IPS-15b (cell line): ENCODE measurements at regions not wholly inside any gene's neighbourhood (a gene's known extent, or its start where the extent isn't known, plus 50 kb on each side); places are given as distances from the start of the nearest gene placed in this dataset.

Source experiments
- H3K27me3 ChIP-seq: one replicate; pipeline ENCODE4 v1.6.1; 2013; ENCODE audit warnings: low read length; ENCODE audit not compliant: control insufficient read depth, insufficient read depth
- H3K36me3 ChIP-seq: one replicate; pipeline ENCODE4 v1.6.1; 2013; ENCODE audit warnings: low read length; ENCODE audit not compliant: control insufficient read depth, insufficient read depth
- H3K4me1 ChIP-seq: one replicate; pipeline ENCODE4 v1.6.1; 2013; ENCODE audit warnings: mild to moderate bottlenecking, low read length; ENCODE audit not compliant: control insufficient read depth, insufficient read depth
- H3K4me3 ChIP-seq: one replicate; pipeline ENCODE4 v1.5.1; 2013; ENCODE audit warnings: low read depth, low read length
- H3K9ac ChIP-seq: one replicate; pipeline ENCODE4 v1.6.1; 2013; ENCODE audit warnings: low read depth, mild to moderate bottlenecking, low read length
- H3K9me3 ChIP-seq: one replicate; pipeline ENCODE4 v1.6.1; 2013; ENCODE audit warnings: mild to moderate bottlenecking, low read length; ENCODE audit not compliant: control insufficient read depth, insufficient read depth

DNA sequence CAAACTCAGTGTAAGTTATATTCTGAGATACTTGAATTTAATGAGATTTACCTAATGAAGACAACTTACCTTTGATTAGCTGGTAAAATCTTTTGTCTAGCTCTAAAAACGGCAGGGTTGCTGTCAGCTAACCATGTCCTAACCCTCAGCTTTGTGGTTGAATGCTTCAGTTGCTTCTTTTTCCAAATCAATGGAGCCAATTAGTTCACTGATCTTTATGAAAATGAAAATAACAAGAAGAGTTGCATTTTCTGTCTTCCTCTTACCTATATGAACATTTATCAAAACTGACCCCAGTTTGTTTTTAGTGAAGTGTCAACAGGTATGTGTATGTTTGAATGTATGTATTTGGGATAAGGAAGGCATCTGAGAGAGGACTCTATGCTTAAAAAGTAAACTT lies 253.1 kb upstream of the MTPN start:
- H3K36me3 ChIP-seq: no peaks in the 10 kb centered on the region
- no peaks in the 10 kb centered on the region for H3K4me1 ChIP-seq
- peaks cover 2% of the 10 kb centered on the region for H3K9me3 ChIP-seq
- H3K4me3 ChIP-seq: no peak overlapping the region
- no peak overlapping the region for H3K9ac ChIP-seq
- no peaks in the 10 kb centered on the region for H3K27me3 ChIP-seq

DNA sequence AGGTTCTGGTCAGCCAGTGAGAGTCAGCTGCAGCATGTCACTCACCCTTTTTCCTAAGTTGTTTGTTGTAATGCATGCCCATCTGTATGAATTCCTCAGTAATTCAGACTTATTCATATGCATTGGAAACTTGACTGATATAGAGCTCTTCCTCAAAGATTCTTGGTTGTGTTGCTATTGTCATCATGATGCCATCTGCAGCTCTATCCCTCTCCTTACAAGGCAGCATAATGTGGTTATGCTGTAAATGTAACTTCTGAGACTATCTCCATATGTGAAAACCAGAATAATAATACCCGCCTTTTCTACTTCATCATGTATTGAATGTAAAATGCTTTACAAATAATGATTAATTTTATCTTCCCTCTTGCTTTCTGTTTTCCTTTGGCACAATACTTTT lies 252.6 kb upstream of the MTPN start:
- Histone ChIP-seq H3K27me3 (no peaks in the 10 kb centered on the region), H3K9me3 (peaks cover 2% of the 10 kb centered on the region), H3K36me3 (no peaks in the 10 kb centered on the region), H3K4me1 (no peaks in the 10 kb centered on the region), H3K9ac (no peak overlapping the region), H3K4me3 (no peak overlapping the region)

DNA sequence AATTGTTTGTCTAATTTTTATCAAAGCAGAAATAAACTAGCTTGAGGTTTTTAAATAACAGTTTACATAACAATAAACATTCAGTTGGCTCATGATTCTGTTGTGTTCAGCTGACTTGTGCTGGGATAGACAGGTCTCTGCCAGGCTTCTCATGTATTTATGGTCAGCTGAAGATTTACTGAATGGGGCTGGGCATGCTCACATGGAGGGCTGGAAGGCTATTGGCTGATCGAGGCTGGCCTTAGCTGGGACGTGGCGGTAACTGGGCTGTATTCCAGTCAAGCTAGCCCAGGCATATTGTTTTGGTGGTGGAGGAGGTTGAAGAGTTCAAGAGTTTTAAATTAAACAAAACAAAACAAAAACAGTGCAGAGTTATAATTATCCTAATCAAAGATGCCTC lies 251.0 kb upstream of the MTPN start:
- H3K4me3 ChIP-seq: no peak overlapping the region
- H3K4me1 ChIP-seq: no peaks in the 10 kb centered on the region
- H3K9me3 ChIP-seq: peaks cover 2% of the 10 kb centered on the region
- no peaks in the 10 kb centered on the region for H3K36me3 ChIP-seq
- H3K9ac ChIP-seq: no peak overlapping the region
- H3K27me3 ChIP-seq: no peaks in the 10 kb centered on the region

DNA sequence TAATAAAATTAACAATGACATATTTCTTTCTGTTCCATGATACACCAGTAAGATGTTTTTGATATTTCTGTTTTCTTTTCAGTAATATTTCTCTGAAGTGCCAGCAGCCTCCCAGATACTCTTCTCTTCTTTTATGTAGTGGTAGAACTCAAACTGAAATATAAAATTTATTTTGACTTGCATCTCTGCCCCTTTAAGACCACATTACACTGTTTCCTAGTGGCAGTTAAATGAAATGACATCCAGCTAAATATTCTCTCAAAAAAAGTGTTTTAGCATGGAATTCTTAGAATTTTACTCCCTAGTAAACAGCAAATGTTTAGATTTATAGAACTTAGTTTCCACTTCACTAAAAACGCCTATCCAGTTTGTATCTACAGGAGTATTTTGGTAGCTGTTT lies 237.2 kb upstream of the MTPN start:
- Histone ChIP-seq H3K9me3 (no peaks in the 10 kb centered on the region), H3K4me3 (no peak overlapping the region)

DNA sequence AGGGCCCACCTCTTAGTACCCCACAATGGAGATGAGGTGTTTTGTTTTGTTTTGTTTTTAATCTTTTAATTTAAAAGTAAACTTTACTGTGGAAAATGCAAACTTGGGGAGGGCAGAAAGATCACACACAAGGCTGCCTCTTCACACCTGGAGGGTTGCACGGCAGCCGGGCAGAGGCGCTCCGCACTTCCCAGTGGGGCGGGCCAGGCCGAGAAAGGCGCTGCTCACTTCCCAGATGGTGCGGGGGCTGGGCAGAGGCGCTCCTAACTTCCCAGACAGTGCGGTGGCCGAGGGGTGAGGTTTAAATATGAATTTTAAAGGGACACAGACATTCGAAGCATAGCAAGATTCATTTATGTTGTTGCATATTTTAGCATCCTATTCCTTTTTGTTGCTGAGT lies 235.9 kb upstream of the MTPN start:
- Histone ChIP-seq H3K36me3 (no peaks in the 10 kb centered on the region), H3K27me3 (no peaks in the 10 kb centered on the region), H3K4me1 (no peaks in the 10 kb centered on the region), H3K9me3 (no peaks in the 10 kb centered on the region), H3K9ac (no peak overlapping the region), H3K4me3 (no peak overlapping the region)

More for the DNA sequence above, 237.2 kb upstream of the MTPN start:
- Histone ChIP-seq H3K36me3 (no peaks in the 10 kb centered on the region), H3K4me1 (no peaks in the 10 kb centered on the region), H3K27me3 (no peaks in the 10 kb centered on the region), H3K9ac (no peak overlapping the region)

DNA sequence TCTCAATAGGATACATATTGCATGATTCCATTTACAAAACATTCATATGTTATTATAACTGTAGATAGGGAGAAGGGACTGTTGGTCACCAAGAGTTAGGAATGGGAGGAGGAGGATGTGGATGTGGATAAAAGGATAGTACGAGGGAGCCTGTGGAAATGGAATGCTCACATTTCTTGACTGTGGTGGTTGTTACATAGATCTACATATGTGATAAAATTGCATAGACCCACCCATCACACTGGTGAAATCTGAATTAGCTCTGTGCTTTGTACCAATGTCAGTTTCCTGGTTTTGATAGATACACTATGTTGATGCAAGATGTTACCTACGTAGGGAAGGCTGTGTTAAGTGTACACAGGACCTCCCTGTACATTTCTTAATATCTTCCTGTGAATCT lies 233.5 kb upstream of the MTPN start:
- no peaks in the 10 kb centered on the region for H3K36me3 ChIP-seq
- no peaks in the 10 kb centered on the region for H3K27me3 ChIP-seq
- no peak overlapping the region for H3K4me3 ChIP-seq

DNA sequence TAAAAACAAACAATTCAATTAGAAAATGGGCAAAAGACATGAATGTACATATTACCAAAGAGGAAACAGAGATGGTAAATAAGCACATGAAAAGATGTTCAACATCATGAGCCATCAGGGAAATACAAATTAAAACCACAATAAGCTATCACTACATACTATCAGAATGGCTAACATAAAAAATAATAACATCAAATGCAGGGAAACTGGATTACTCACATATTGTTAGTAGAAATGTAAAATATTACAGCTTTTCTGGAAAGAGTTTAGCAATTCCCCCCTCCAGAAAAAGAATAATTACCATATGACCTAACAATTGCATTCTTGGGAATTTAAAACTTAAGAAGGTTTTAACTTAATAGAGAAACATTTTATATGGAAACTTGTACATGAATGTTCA lies 232.9 kb upstream of the MTPN start:
- Histone ChIP-seq H3K9ac (no peak overlapping the region), H3K27me3 (no peaks in the 10 kb centered on the region), H3K9me3 (no peaks in the 10 kb centered on the region), H3K36me3 (no peaks in the 10 kb centered on the region), H3K4me1 (no peaks in the 10 kb centered on the region), H3K4me3 (no peak overlapping the region)

More for the DNA sequence above, 233.5 kb upstream of the MTPN start:
- no peaks in the 10 kb centered on the region for H3K9me3 ChIP-seq
- H3K9ac ChIP-seq: no peak overlapping the region
- no peaks in the 10 kb centered on the region for H3K4me1 ChIP-seq

DNA sequence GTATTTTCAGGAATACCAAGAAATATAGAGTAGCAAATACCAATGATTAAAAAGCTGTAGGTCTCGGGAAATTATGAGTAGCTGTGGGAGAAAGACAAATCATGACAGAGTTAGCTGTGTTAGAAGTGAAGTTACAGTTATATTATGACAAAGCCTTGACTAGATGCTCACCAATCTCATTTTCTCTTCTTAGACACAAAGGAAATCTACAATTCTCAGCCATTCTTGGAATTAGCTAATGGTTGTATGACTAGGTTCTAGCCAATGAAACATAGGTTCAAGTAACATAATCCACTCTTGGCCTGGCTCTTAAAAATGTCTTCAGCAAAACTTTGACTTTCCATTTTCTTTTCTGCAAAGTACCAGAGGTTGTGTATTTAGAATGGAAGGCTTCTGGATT lies 228.8 kb upstream of the MTPN start:
- Histone ChIP-seq H3K9ac (no peak overlapping the region), H3K36me3 (no peaks in the 10 kb centered on the region), H3K4me1 (no peaks in the 10 kb centered on the region), H3K4me3 (no peak overlapping the region), H3K27me3 (no peaks in the 10 kb centered on the region), H3K9me3 (no peaks in the 10 kb centered on the region)

DNA sequence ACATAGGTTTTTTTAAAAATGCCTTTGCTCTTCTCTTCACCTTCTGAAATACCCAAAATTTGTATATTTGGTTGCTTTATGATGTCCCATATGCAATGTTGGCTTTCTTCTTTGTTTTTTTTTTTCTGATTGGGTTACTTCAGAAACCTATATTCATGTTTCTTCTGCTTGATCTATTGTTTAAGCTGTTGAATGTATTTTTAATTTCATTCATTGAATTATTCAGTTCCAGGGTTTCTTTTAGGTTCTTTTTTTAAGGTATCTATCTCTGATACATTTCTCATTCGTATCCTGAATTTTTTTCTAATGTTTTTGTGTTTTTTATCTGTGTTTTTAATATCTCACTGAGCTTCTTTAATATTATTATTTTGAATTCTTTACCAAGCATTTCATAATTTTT lies 221.0 kb upstream of the MTPN start:
- H3K36me3 ChIP-seq: no peaks in the 10 kb centered on the region
- no peaks in the 10 kb centered on the region for H3K27me3 ChIP-seq
- no peaks in the 10 kb centered on the region for H3K9me3 ChIP-seq
- H3K4me3 ChIP-seq: no peak overlapping the region
- H3K9ac ChIP-seq: no peak overlapping the region
- H3K4me1 ChIP-seq: no peaks in the 10 kb centered on the region

DNA sequence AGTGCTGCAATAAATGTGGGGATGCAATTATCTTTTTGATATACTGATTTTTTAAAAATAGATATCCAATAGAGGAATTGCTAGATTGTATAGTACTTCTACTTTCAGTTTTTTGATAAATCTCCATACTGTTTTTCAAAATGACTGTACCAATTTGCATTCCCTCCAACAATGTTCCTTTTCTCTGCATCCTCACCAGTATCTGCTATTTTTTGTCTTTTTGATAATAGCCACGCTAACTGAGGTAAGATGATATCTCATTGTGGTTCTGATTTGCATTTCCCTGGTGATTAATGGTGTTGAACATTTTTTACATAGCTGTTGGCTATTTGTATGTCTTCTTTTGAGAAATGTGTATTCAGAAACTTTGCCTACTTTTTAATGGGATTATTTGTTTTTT lies 217.7 kb upstream of the MTPN start:
- no peaks in the 10 kb centered on the region for H3K27me3 ChIP-seq
- no peaks in the 10 kb centered on the region for H3K9me3 ChIP-seq

DNA sequence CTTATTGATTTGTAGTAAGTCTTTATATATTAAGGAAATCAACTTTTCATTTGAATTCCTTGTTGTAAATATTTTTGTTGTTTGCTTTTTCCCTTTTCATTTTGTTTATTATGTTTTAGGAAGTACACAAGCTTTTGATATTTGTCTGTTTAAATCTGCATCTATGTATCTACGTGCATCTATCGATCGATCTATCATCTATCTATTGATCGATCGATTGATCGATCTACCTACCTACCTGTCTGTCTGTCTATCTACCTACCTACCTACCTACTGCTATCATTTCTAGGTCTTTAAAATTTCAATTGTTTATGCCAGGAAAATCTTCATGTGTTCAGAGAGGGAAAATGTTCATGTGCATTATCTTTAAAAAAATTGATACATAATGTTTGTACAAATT lies 216.8 kb upstream of the MTPN start:
- no peaks in the 10 kb centered on the region for H3K9me3 ChIP-seq
- no peaks in the 10 kb centered on the region for H3K4me1 ChIP-seq
- no peak overlapping the region for H3K9ac ChIP-seq
- no peaks in the 10 kb centered on the region for H3K27me3 ChIP-seq
- no peak overlapping the region for H3K4me3 ChIP-seq
- H3K36me3 ChIP-seq: no peaks in the 10 kb centered on the region

More for the DNA sequence above, 217.7 kb upstream of the MTPN start:
- Histone ChIP-seq H3K4me1 (no peaks in the 10 kb centered on the region), H3K4me3 (no peak overlapping the region), H3K9ac (no peak overlapping the region), H3K36me3 (no peaks in the 10 kb centered on the region)

DNA sequence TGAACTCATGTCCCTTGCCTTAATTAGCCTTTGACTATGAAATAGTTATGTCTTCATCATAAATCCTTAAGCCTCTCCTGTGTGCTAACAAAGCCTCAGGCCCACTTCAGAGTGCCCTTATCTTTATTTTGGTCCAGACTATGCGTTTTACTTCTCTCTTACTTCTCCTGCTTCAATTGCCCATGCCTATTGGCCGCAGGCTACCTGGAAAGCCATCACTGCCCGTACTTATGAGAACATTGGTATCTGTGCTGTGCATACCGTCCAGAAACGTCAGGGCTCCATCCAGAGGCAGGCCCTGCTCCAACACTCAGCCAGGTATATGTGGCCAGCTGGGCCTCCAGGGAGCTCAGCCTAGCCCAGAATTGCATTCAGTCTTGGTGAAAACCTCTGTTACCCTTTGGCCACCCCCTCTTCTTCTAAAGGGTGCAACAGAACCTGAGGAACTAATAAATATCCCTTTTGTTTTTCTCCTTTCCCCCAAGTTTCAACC lies 212.4 kb upstream of the MTPN start:
- Histone ChIP-seq H3K9me3 (no peaks in the 10 kb centered on the region), H3K9ac (no peak overlapping the region), H3K36me3 (no peaks in the 10 kb centered on the region), H3K27me3 (no peaks in the 10 kb centered on the region), H3K4me3 (no peak overlapping the region), H3K4me1 (no peaks in the 10 kb centered on the region)

DNA sequence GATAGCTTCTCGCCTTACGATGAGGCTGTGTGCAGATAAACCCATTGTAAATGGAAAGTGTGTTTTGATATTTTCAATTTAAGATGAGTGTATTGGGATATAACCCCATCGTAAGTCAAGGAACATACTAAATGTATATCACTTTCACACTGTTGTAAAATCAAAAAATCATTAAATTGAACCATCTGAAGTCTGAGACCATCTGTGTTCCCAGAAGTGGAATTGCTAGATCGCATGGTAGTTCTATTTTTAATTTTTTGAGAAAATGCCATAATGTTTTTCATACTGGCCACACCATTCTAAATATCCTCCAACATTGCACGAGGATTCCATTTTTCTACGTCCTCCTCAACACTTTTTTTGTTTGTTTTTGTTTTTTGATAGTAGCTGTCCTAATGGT lies 209.1 kb upstream of the MTPN start:
- Histone ChIP-seq H3K36me3 (no peaks in the 10 kb centered on the region), H3K4me1 (no peaks in the 10 kb centered on the region), H3K27me3 (no peaks in the 10 kb centered on the region), H3K4me3 (no peak overlapping the region), H3K9me3 (no peaks in the 10 kb centered on the region), H3K9ac (no peak overlapping the region)
